PC-3 (cell line): ENCODE measurements at regions not wholly inside any gene's neighbourhood (a gene's known extent, or its start where the extent isn't known, plus 50 kb on each side); places are given as distances from the start of the nearest gene placed in this dataset.

Experiments
- ATAC-seq: fragments of 200-7000 bp; cut with Tn5 transposase; 2 replicates; pipeline ENCODE4 v1.9.1; 2020; ENCODE audit warnings: mild to moderate bottlenecking, moderate library complexity
- BruUV-seq: library from RNA; stranded (reverse); fragments of 400-500 nt; replicated peaks from 2 replicates; lab custom pipeline; 2021; lab: Mats Ljungman, UMichigan
- CTCF ChIA-PET: fragments of 300-600 bp; sonication (Branson Sonifier 250); formaldehyde crosslinking; loops from one replicate; lab custom pipeline; 2022; ENCODE audit warnings: antibody characterized with exemption; lab: Charles Lee
- POLR2A ChIA-PET: fragments of 300-600 bp; sonication (Branson Sonifier 250); formaldehyde crosslinking; loops from one replicate; lab custom pipeline; 2022; ENCODE audit warnings: antibody characterized with exemption; ENCODE audit not compliant: unreplicated experiment; lab: Charles Lee
- DNase-seq: peaks from one replicate; pipeline ENCODE4 v3.0.0-alpha.2; 2015
- H2AFZ ChIP-seq: fragments of 300-600 bp; sonication (generic); 2 replicates; pipeline ENCODE4 v1.6.0; 2016; ENCODE audit warnings: antibody characterized with exemption, low read length
- H3F3A ChIP-seq: fragments of 300-600 bp; sonication (generic); one replicate; pipeline ENCODE4 v1.6.0; 2017; ENCODE audit warnings: antibody characterized with exemption, low read length, control low read depth, mild to moderate bottlenecking; ENCODE audit not compliant: unreplicated experiment
- H3K27ac ChIP-seq: fragments of 300-600 bp; sonication (generic); 2 replicates; pipeline ENCODE4 v1.5.1; 2016; ENCODE audit warnings: mild to moderate bottlenecking, low read length
- H3K27me3 ChIP-seq: fragments of 300-600 bp; sonication (generic); 2 replicates; pipeline ENCODE4 v1.6.1; 2016; ENCODE audit warnings: low read length, mixed read lengths
- H3K36me3 ChIP-seq: fragments of 300-600 bp; sonication (generic); 2 replicates; pipeline ENCODE4 v1.6.1; 2016; ENCODE audit warnings: low read depth, mixed run types, low read length, mixed read lengths
- H3K4me1 ChIP-seq: fragments of 300-600 bp; sonication (generic); 2 replicates; pipeline ENCODE4 v1.5.1; 2016; ENCODE audit warnings: low read length; ENCODE audit not compliant: insufficient read depth
- H3K4me2 ChIP-seq: fragments of 300-600 bp; sonication (generic); 2 replicates; pipeline ENCODE4 v1.6.0; 2016; ENCODE audit warnings: low read length
- H3K4me3 ChIP-seq: fragments of 300-600 bp; sonication (generic); 2 replicates; pipeline ENCODE4 v1.5.1; 2016; ENCODE audit warnings: mild to moderate bottlenecking, low read length, mixed read lengths
- H3K79me2 ChIP-seq: fragments of 300-600 bp; sonication (generic); 2 replicates; pipeline ENCODE4 v1.6.1; 2017; ENCODE audit warnings: low read length, mixed read lengths
- H3K9ac ChIP-seq: fragments of 300-600 bp; sonication (generic); 2 replicates; pipeline ENCODE4 v1.6.0; 2016; ENCODE audit warnings: mild to moderate bottlenecking, low read length
- H3K9me2 ChIP-seq: fragments of 300-600 bp; sonication (generic); replicated peaks from 2 replicates; pipeline ENCODE4 v1.6.1; 2016; ENCODE audit warnings: mixed run types, low read length, mixed read lengths
- H3K9me3 ChIP-seq: fragments of 300-600 bp; sonication (generic); 2 replicates; pipeline ENCODE4 v1.6.1; 2016; ENCODE audit warnings: low read length, mixed read lengths
- H4K20me1 ChIP-seq: fragments of 300-600 bp; sonication (generic); 2 replicates; pipeline ENCODE4 v1.6.1; 2016; ENCODE audit warnings: low read length, mixed read lengths
- EZH2 ChIP-seq: fragments of 300-600 bp; sonication (generic); IDR thresholded peaks from one replicate; pipeline ENCODE4 v1.6.1; 2017; ENCODE audit warnings: antibody characterized with exemption, mild to moderate bottlenecking, low read length; ENCODE audit not compliant: unreplicated experiment
- EZH2phosphoT487 ChIP-seq: fragments of 300-600 bp; sonication (generic); IDR thresholded peaks from 2 replicates; pipeline ENCODE4 v1.6.1; 2018; ENCODE audit warnings: mild to moderate bottlenecking, antibody characterized with exemption, low read length, borderline replicate concordance
- intact Hi-C: fragments of 100-400 bp; cut with micrococcal nuclease; formaldehyde crosslinking; loops from 2 replicates; pipeline ENCODE4 v1.9.0; 2023
- TF ChIP-seq, protein P1 (sequence below): fragments of 300-600 bp; sonication (generic); conservative IDR thresholded peaks from 2 replicates; pipeline ENCODE4 v1.5.1; 2017; ENCODE audit warnings: antibody characterized with exemption, low read depth, mild to moderate bottlenecking, low read length

DNA sequence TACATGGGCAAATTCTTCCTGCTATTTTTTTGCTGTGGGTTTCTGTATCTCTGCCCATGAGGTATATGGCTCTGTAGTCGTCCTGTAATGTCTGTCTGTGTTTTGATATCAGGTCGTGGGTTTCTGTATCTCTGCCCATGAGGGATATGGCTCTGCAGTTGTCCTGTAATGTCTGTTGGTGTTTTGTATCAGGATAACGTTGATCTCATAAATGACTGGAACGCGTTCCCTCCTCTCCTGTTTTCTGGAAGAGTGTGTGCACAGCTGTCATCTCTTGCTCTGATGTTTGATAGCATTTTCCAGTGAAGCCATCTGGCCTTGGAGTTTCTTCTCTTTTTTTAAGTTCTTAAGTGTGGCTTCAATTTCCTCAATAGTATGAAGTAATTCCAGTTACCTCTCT, 57.2 kb downstream of the SOX1 start:
- Histone ChIP-seq H3K9ac (no peak overlapping the region), H3K4me1 (no peaks in the 10 kb centered on the region), H3K36me3 (no peaks in the 10 kb centered on the region), H3K9me3 (no peaks in the 10 kb centered on the region), H3K9me2 (no peaks in the 10 kb centered on the region), H3K4me2 (no peak overlapping the region), H3K27me3 (peaks cover 73% of the 10 kb centered on the region), H2AFZ (no peak overlapping the region), H3K4me3 (no peak overlapping the region), H3K79me2 (no peaks in the 10 kb centered on the region), H3K27ac (no peak overlapping the region), H4K20me1 (no peaks in the 10 kb centered on the region), H3F3A (no peaks in the 10 kb centered on the region)
- TF ChIP-seq EZH2phosphoT487, result no peak
- no peak for TF ChIP-seq EZH2
- TF ChIP-seq, protein P1, sequence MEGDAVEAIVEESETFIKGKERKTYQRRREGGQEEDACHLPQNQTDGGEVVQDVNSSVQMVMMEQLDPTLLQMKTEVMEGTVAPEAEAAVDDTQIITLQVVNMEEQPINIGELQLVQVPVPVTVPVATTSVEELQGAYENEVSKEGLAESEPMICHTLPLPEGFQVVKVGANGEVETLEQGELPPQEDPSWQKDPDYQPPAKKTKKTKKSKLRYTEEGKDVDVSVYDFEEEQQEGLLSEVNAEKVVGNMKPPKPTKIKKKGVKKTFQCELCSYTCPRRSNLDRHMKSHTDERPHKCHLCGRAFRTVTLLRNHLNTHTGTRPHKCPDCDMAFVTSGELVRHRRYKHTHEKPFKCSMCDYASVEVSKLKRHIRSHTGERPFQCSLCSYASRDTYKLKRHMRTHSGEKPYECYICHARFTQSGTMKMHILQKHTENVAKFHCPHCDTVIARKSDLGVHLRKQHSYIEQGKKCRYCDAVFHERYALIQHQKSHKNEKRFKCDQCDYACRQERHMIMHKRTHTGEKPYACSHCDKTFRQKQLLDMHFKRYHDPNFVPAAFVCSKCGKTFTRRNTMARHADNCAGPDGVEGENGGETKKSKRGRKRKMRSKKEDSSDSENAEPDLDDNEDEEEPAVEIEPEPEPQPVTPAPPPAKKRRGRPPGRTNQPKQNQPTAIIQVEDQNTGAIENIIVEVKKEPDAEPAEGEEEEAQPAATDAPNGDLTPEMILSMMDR, result no peak
- no TSS peak for BruUV-seq
- DNase-seq, result no peak
- POLR2A ChIA-PET, result no interaction called here
- ATAC-seq, result no peak
- CTCF ChIA-PET, result no interaction called here
- intact Hi-C loops, result no loop called here

- no peak for DNase-seq
- H3K27ac ChIP-seq, result no peak overlapping the region
These were observed 60.8 kb downstream of the SOX1 start for GRCh38 chr13:112127564-112128330.

DNA sequence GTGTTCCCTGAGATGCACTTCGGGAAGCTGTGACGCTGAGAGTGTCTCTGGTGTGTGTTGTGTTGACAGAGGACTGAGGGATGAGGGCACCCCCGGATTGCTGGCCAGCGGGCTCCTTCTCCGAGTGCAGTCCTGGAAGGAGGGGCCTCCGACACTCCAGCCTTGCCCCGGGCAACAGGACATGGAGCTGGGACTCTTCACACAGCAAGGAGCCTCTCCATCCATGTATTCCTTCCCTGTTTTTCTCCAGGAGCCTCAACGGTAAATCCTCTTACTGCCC, 61.3 kb downstream of the SOX1 start:
- Histone ChIP-seq H3K9ac (no peak overlapping the region), H3K36me3 (no peaks in the 10 kb centered on the region), H2AFZ (no peak overlapping the region), H3K79me2 (no peaks in the 10 kb centered on the region), H4K20me1 (no peaks in the 10 kb centered on the region), H3K27me3 (peaks cover 92% of the 10 kb centered on the region), H3K27ac (no peak overlapping the region), H3K4me1 (no peaks in the 10 kb centered on the region), H3K4me2 (no peak overlapping the region), H3K4me3 (no peak overlapping the region), H3F3A (no peaks in the 10 kb centered on the region), H3K9me3 (no peaks in the 10 kb centered on the region), H3K9me2 (no peaks in the 10 kb centered on the region)
- intact Hi-C loops, result no loop called here
- no TSS peak for BruUV-seq
- ATAC-seq (no peak), DNase-seq (no peak)
- TF ChIP-seq EZH2 (no peak), EZH2phosphoT487 (no peak)
- TF ChIP-seq, protein P1, result no peak
- ChIA-PET POLR2A (no interaction called here), CTCF (no interaction called here)

More at GRCh38 chr13:112127564-112128330, 60.8 kb downstream of the SOX1 start:
- no peaks in the 10 kb centered on the region for H3K9me2 ChIP-seq
- H2AFZ ChIP-seq, result no peak overlapping the region
- peaks cover 91% of the 10 kb centered on the region for H3K27me3 ChIP-seq
- H3K9me3 ChIP-seq, result no peaks in the 10 kb centered on the region
- ATAC-seq, result no peak
- BruUV-seq, result no TSS peak
- no peaks in the 10 kb centered on the region for H3K4me1 ChIP-seq
- no peaks in the 10 kb centered on the region for H3K36me3 ChIP-seq
- TF ChIP-seq EZH2phosphoT487, result no peak
- TF ChIP-seq, protein P1, result no peak
- no peak for TF ChIP-seq EZH2
- H3F3A ChIP-seq, result no peaks in the 10 kb centered on the region
- ChIA-PET POLR2A (no interaction called here), CTCF (no interaction called here)
- no peak overlapping the region for H3K4me3 ChIP-seq
- H3K4me2 ChIP-seq, result no peak overlapping the region
- H4K20me1 ChIP-seq, result no peaks in the 10 kb centered on the region
- intact Hi-C loops, result no loop called here
- H3K79me2 ChIP-seq, result no peaks in the 10 kb centered on the region
- H3K9ac ChIP-seq, result no peak overlapping the region
